A673 (cell line): ENCODE measurements at regions not wholly inside any gene's neighbourhood (a gene's known extent, or its start where the extent isn't known, plus 50 kb on each side); places are given as distances from the start of the nearest gene placed in this dataset.

Source experiments
- BruUV-seq: library from RNA; stranded (reverse); fragments of 400-500 nt; replicated peaks from 2 replicates; lab custom pipeline; 2021; lab: Mats Ljungman, UMichigan
- CTCF ChIA-PET: fragments of 300-600 bp; sonication (Branson Sonifier 250); formaldehyde crosslinking; loops from one replicate; lab custom pipeline; 2022; ENCODE audit warnings: antibody characterized with exemption; lab: Charles Lee
- POLR2A ChIA-PET: fragments of 300-600 bp; sonication (Branson Sonifier 250); formaldehyde crosslinking; loops from one replicate; lab custom pipeline; 2022; ENCODE audit warnings: antibody characterized with exemption; ENCODE audit not compliant: low non-redundant PET; lab: Charles Lee
- DNase-seq: peaks from one replicate; pipeline ENCODE4 v3.0.0-alpha.2; 2015; ENCODE audit warnings: low spot score
- H3K27ac ChIP-seq: fragments of 200-600 bp; sonication (generic); 2 replicates; pipeline ENCODE4 v1.5.1; 2016; ENCODE audit warnings: mixed run types, low read depth, mild to moderate bottlenecking, mixed read lengths, antibody characterized with exemption, low read length; ENCODE audit not compliant: poor library complexity, severe bottlenecking
- H3K27me3 ChIP-seq: fragments of 200-600 bp; sonication (generic); replicated peaks from 2 replicates; pipeline ENCODE4 v1.6.1; 2017; ENCODE audit warnings: mixed run types, low read depth, mild to moderate bottlenecking, mixed read lengths, antibody characterized with exemption, low read length; ENCODE audit not compliant: insufficient read depth, poor library complexity
- H3K36me3 ChIP-seq: fragments of 200-600 bp; sonication (generic); 2 replicates; pipeline ENCODE4 v1.6.1; 2016; ENCODE audit warnings: mixed run types, mild to moderate bottlenecking, mixed read lengths, antibody characterized with exemption, low read length; ENCODE audit not compliant: insufficient read depth, poor library complexity, severe bottlenecking
- H3K4me1 ChIP-seq: fragments of 200-600 bp; sonication (generic); 2 replicates; pipeline ENCODE4 v1.6.1; 2017; ENCODE audit warnings: mixed run types, mild to moderate bottlenecking, mixed read lengths, antibody characterized with exemption, low read length; ENCODE audit not compliant: insufficient read depth, poor library complexity, severe bottlenecking
- H3K4me3 ChIP-seq: fragments of 200-600 bp; sonication (generic); 2 replicates; pipeline ENCODE4 v1.5.1; 2016; ENCODE audit warnings: low read depth, mixed run types, mild to moderate bottlenecking, mixed read lengths, low read length; ENCODE audit not compliant: poor library complexity, severe bottlenecking
- H3K9me3 ChIP-seq: fragments of 200-600 bp; sonication (generic); 2 replicates; pipeline ENCODE4 v1.6.1; 2016; ENCODE audit warnings: mixed run types, low read depth, mild to moderate bottlenecking, mixed read lengths, antibody characterized with exemption, low read length; ENCODE audit not compliant: poor library complexity, severe bottlenecking
- EZH2 ChIP-seq: fragments of 200-600 bp; sonication (generic); IDR thresholded peaks from 2 replicates; pipeline ENCODE4 v1.6.1; 2017; ENCODE audit warnings: borderline replicate concordance, low read depth, mild to moderate bottlenecking, mixed read lengths, antibody characterized with exemption, low read length; ENCODE audit not compliant: poor library complexity, severe bottlenecking
- intact Hi-C: fragments of 100-400 bp; cut with micrococcal nuclease; formaldehyde crosslinking; loops from one replicate; pipeline ENCODE4 v1.10.0; 2022; ENCODE audit not compliant: unreplicated experiment
- TF ChIP-seq, protein P1 (sequence below): fragments of 300-800, 200-600 bp; sonication (generic); conservative IDR thresholded peaks from 2 replicates; pipeline ENCODE4 v1.5.1; 2017; ENCODE audit warnings: low read depth, mild to moderate bottlenecking, antibody characterized with exemption, low read length, moderate library complexity, mixed read lengths

DNA sequence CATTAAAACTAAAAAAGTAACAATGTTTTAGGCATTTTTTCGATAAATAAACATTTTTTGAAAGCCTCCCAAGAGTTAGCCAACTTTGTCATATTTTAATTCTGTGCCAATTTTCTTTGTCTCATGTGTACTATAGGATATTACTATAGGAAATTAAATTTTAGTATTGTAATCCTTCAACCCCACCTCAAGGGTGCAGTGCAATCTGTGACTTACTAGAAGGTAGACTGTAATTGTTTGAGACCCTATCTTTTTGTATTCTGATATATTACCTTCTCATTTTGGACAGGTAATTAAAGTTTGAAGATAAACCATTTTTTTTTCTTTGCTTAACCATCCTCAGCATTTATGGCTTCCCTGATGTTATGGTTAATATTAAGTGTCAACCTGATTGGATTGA lies 457.8 kb downstream of the PCDH20 start:
- no TSS peak for BruUV-seq
- H3K36me3 ChIP-seq, result no peaks in the 10 kb centered on the region
- CTCF ChIA-PET, result no interaction called here
- intact Hi-C loops, result no loop called here
- no peaks in the 10 kb centered on the region for H3K27me3 ChIP-seq
- H3K4me3 ChIP-seq, result no peak overlapping the region
- H3K9me3 ChIP-seq, result no peaks in the 10 kb centered on the region
- no peak for DNase-seq
- POLR2A ChIA-PET, result no interaction called here
- TF ChIP-seq, protein P1, sequence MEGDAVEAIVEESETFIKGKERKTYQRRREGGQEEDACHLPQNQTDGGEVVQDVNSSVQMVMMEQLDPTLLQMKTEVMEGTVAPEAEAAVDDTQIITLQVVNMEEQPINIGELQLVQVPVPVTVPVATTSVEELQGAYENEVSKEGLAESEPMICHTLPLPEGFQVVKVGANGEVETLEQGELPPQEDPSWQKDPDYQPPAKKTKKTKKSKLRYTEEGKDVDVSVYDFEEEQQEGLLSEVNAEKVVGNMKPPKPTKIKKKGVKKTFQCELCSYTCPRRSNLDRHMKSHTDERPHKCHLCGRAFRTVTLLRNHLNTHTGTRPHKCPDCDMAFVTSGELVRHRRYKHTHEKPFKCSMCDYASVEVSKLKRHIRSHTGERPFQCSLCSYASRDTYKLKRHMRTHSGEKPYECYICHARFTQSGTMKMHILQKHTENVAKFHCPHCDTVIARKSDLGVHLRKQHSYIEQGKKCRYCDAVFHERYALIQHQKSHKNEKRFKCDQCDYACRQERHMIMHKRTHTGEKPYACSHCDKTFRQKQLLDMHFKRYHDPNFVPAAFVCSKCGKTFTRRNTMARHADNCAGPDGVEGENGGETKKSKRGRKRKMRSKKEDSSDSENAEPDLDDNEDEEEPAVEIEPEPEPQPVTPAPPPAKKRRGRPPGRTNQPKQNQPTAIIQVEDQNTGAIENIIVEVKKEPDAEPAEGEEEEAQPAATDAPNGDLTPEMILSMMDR, result peak; percentile 33; the same call in 1 of the 2 replicates
- TF ChIP-seq EZH2, result no peak
- no peak overlapping the region for H3K27ac ChIP-seq
- no peaks in the 10 kb centered on the region for H3K4me1 ChIP-seq

DNA sequence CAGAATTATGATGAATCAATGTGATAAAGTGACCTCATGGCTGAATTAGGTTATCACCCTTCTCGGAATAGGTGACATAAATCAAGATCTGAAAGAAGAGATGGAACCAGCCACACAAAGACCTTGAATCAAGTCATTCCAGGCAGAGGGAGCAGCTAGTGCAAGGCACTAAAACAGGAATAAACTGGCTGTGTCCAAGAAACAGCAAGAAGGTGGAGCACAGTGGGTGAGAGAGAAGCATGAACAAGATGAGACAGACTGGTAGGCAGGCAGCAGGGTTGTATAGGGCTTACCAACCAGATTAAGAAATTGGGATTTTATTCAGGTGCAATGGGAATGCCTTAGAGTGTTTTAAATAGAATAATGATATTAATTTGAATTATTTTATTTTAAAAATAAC lies 470.3 kb downstream of the PCDH20 start:
- H3K4me3 ChIP-seq, result no peak overlapping the region
- ChIA-PET POLR2A (no interaction called here), CTCF (no interaction called here)
- intact Hi-C loops, result no loop called here
- H3K4me1 ChIP-seq, result no peaks in the 10 kb centered on the region
- H3K36me3 ChIP-seq, result no peaks in the 10 kb centered on the region
- no peaks in the 10 kb centered on the region for H3K27me3 ChIP-seq
- BruUV-seq, result no TSS peak
- no peaks in the 10 kb centered on the region for H3K9me3 ChIP-seq
- DNase-seq, result no peak
- no peak overlapping the region for H3K27ac ChIP-seq
- TF ChIP-seq, protein P1, result no peak
- TF ChIP-seq EZH2, result no peak

DNA sequence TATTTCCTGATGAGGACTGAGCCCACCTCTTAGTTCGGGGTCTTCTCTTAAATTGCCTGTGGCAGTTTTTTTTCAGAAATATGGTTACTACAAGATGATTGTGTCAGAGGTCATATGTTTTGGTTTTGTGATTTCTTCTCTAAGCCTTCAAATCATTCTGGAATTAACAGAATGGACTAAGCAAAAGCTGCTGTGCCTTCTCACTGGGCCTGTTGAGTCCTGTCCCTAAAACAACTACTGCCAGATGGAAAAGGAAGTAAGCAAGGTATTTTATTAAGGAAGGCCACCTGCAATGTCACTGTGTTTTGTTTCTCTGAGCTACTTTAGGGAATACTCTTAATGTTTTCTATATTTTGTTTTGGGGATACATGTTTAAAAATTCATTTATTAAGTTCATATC lies 470.8 kb downstream of the PCDH20 start:
- ChIA-PET POLR2A (no interaction called here), CTCF (no interaction called here)
- Histone ChIP-seq H3K4me3 (no peak overlapping the region), H3K36me3 (no peaks in the 10 kb centered on the region), H3K4me1 (no peaks in the 10 kb centered on the region), H3K27ac (no peak overlapping the region), H3K27me3 (no peaks in the 10 kb centered on the region), H3K9me3 (no peaks in the 10 kb centered on the region)
- BruUV-seq, result no TSS peak
- intact Hi-C loops, result no loop called here
- TF ChIP-seq EZH2, result no peak
- TF ChIP-seq, protein P1, result no peak
- DNase-seq, result no peak
